SHP77 (cell line): ENCODE measurements at regions not wholly inside any gene's neighbourhood (a gene's known extent, or its start where the extent isn't known, plus 50 kb on each side); places are given as distances from the start of the nearest gene placed in this dataset.

Experiments
- DNase-seq, 2 experiments: peaks; one replicate each; lab custom pipeline; 2025; lab: John Stamatoyannopoulos, UW

- no peak for DNase-seq
Measured at GRCh38 chr11:108994887-108995286, 330.0 kb downstream of the DDX10 start.

DNA sequence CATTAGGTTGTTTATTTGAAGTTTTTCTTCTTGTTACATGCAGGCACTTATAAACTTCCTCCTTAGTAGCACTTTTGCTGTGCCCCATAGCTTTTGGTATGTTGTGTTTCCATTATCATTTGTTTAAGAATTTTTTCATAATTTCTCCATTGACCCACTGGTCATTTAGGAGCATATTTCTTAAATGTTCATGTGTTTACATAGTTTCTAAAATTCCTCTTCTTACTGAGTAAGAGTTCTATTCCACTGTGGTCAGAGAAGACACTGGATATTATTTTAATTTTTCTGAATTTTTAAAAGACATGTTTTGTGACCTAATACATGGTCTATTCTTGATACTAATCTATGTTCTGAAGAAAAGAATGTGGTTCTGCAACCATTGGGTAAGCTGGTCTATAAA is 333.0 kb downstream of the DDX10 start:
- DNase-seq, result no peak

DNA sequence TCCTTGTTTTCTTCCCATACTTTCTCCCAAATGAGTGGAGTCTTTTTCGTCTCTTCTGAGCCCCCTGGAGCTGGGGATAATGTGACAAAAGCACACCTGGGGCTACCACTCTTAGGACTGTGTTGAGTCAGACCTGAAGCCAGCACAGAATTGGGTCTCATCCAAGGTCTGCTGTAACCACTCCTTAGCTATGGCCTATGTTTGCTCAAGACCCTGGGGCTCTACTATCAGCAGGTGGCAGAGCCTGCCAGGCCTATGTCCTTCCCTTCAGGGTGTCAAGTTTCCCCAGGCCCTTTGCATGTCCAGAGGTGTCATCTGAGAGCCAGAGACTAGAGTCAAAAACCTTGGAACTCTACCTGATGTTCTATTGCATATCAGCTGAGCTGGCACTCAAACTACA is 335.7 kb downstream of the DDX10 start:
- peak; percentile 47 to 62 for DNase-seq

DNA sequence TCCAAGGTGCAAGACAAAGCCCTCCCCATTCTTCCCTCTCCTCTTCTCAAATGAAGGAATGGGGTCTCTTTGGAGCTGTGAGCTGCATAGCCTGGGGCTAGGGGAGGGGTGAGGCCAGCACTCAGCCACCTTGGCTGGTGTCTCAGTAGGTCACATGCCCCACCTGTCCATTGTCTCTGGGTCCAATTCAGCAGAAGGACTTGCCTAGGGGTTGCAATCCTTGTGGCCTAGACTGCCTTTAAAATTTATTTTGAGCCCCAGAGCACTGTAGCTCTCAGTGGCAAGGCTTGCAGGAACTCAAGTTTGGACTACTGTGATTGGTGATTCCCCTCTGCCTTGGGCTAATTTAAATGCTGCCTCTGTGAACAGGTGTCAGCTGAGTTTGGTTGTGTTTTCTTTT is 336.7 kb downstream of the DDX10 start:
- no peak for DNase-seq

GRCh38 chr11:109012991-109013390 is 348.1 kb downstream of the DDX10 start:
- no peak for DNase-seq

- no peak for DNase-seq
Measured at GRCh38 chr11:109015283-109015682, 350.4 kb downstream of the DDX10 start.

- no peak for DNase-seq
Measured at GRCh38 chr11:109016724-109017123, 351.9 kb downstream of the DDX10 start.

DNA sequence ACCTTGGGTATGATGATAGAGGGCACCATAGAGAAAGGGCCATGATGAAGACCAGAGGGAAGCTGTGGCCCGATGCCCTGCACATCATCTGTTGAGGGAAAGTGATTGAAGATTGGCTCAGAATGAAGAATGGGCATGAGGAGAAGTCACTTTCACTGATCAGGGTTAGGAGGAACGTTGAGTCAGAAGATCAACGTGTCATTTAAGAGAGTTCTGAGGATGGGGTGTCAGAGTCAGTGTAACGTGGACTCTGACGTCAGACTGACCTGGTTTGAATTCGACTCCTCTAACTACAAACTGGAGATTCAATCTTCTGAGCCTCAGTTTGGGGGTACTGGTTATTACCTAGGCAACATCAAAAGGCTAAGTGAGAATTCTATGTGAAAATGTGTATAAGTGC is 352.6 kb downstream of the DDX10 start:
- DNase-seq, result no peak

GRCh38 chr11:109018639-109019038 is 353.8 kb downstream of the DDX10 start:
- no peak for DNase-seq

- DNase-seq, result no peak
Measured at GRCh38 chr11:109019342-109019936, 354.6 kb downstream of the DDX10 start.

GRCh38 chr11:109023036-109023435 is 358.2 kb downstream of the DDX10 start:
- DNase-seq, result no peak

GRCh38 chr11:109026891-109027489 is 362.1 kb downstream of the DDX10 start:
- DNase-seq, result no peak

- DNase-seq, result no peak
Measured at GRCh38 chr11:109027851-109028250, 363.0 kb downstream of the DDX10 start.

GRCh38 chr11:109029927-109030326 is 365.1 kb downstream of the DDX10 start:
- no peak for DNase-seq

DNA sequence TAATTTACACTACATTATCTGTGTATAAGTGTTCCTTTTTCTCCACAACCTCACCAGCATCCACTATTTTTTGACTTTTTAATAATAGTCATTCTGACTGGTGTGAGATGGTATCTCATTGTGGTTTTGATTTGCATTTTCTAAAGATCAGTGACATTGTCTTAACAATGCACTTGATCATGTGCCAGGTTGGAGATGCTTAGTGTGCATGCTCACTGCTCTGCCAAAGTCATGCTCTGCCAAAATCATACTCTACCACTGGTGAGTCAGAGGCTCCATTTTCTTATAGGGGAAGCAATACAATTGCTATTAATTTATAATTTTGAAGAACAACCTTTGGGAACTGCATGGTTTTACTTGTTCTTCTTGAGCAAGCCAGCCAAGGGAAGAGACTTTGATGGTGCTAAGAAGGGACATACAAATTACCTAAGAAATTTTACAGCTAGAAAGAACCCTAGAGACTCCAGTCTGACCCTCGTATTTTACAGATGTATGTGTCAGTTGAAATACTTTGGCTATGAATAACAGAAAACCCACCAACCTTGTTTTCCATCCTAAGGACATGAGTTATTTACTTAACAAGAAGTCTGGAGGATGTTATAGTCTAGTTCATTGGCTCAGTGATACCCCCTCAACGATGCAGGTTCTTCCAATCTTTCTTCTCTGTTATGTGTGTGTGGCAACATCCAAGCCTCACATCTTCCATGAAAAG is 368.9 kb downstream of the DDX10 start:
- no peak for DNase-seq

DNA sequence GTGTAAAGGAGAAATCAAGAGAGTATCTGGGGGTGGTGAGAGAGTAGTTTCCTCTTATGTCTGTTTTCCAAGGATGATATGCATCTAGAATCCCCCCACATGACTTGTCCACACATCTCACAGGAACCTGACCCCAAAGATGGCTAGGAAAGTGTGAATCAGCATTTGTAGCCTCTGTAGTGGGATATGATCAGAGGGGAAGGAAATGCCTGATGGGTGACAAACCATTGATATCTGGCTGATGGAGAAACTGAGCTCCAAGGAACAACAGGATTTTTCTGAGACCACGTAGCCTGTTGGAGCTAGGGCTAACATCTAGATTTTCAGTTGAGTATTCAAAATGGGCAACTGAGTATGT is 369.4 kb downstream of the DDX10 start:
- no peak for DNase-seq

DNA sequence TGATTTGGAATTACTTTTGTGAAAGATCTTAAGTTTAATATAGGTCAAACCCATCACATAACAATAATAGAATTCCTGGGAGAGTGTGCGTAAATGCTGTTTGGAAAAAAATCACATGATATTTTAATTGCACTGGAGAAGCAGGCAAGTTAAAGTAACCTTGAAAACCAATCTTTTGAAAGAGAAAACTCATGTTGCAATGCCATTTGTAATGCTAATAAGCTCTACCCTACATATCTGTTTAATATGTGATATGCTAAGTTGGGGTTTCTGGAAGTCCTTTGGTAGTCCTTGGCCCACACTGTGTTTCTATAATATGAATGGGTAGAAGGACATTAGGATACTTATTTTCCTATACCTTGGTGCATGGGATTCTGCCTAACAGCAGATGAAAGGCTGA is 370.4 kb downstream of the DDX10 start:
- no peak for DNase-seq

GRCh38 chr11:109036011-109036410 is 371.1 kb downstream of the DDX10 start:
- DNase-seq, result no peak

- no peak for DNase-seq
Measured at GRCh38 chr11:109037856-109038780, 373.2 kb downstream of the DDX10 start.

DNA sequence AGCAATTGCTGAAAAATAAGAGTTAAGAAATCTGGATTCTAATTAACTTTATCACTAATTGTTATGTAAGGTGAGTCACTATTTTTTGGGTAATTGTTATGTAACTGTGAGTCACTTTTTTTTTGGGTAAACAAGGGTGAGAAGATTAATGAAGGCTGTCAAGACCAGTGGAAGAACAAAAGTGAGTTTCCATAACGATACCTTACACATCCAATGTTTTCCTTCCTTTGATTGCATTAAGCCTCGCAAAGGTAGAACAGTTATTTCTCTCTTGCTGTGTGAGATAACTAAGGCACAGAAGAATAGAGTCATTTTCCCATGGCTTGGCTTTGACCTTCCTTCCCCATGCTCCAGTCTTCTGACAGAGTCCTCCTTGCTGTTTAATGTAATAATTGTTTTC is 374.7 kb downstream of the DDX10 start:
- no peak for DNase-seq

GRCh38 chr11:109040303-109040702 is 375.4 kb downstream of the DDX10 start:
- DNase-seq, result peak in 1 of 2 experiments; percentile 8

- DNase-seq, result no peak
Measured at GRCh38 chr11:109041876-109042275, 377.0 kb downstream of the DDX10 start.

GRCh38 chr11:109043315-109043714 is 378.4 kb downstream of the DDX10 start:
- DNase-seq, result no peak
